HG02678 (cell line): ENCODE measurements at regions not wholly inside any gene's neighbourhood (a gene's known extent, or its start where the extent isn't known, plus 50 kb on each side); places are given as distances from the start of the nearest gene placed in this dataset.

Experiments
- ATAC-seq: cut with Tn5 transposase; IDR thresholded peaks from one replicate; pipeline ENCODE4 v1.9.1; 2021; ENCODE audit warnings: mild to moderate bottlenecking, moderate library complexity; ENCODE audit not compliant: unreplicated experiment

- no peak for ATAC-seq
Measured at GRCh38 chr10:56920601-56921261, 559.7 kb upstream of the ZWINT start.

- ATAC-seq: no peak
Measured at GRCh38 chr10:56912043-56912442, 551.0 kb upstream of the ZWINT start.

GRCh38 chr10:56905051-56905450 lies 544.0 kb upstream of the ZWINT start:
- no peak for ATAC-seq

GRCh38 chr10:56902554-56902953 lies 541.5 kb upstream of the ZWINT start:
- no peak for ATAC-seq

- ATAC-seq: no peak
Measured at GRCh38 chr10:56895306-56895705, 534.2 kb upstream of the ZWINT start.

- ATAC-seq: no peak
Measured at GRCh38 chr10:56881218-56881617, 520.2 kb upstream of the ZWINT start.

GRCh38 chr10:56880606-56881005 lies 519.5 kb upstream of the ZWINT start:
- ATAC-seq: no peak

GRCh38 chr10:56874950-56875349 lies 513.9 kb upstream of the ZWINT start:
- no peak for ATAC-seq

- ATAC-seq: no peak
Measured at GRCh38 chr10:56871160-56871668, 510.2 kb upstream of the ZWINT start.

- ATAC-seq: no peak
Measured at GRCh38 chr10:56867236-56867635, 506.2 kb upstream of the ZWINT start.

- ATAC-seq: no peak
Measured at GRCh38 chr10:56856569-56856968, 495.5 kb upstream of the ZWINT start.

- no peak for ATAC-seq
Measured at GRCh38 chr10:56844978-56845529, 484.0 kb upstream of the ZWINT start.

GRCh38 chr10:56836659-56837058 lies 475.6 kb upstream of the ZWINT start:
- ATAC-seq: peak; percentile 52

- ATAC-seq: no peak
Measured at GRCh38 chr10:56831681-56832080, 470.6 kb upstream of the ZWINT start.

GRCh38 chr10:56823849-56824248 lies 462.8 kb upstream of the ZWINT start:
- ATAC-seq: peak; percentile 84

- ATAC-seq: no peak
Measured at GRCh38 chr10:56805022-56805421, 444.0 kb upstream of the ZWINT start.

- ATAC-seq: no peak
Measured at GRCh38 chr10:56785292-56785691, 424.2 kb upstream of the ZWINT start.

GRCh38 chr10:56782503-56782902 lies 421.4 kb upstream of the ZWINT start:
- ATAC-seq: no peak

GRCh38 chr10:56771343-56771742 lies 410.3 kb upstream of the ZWINT start:
- no peak for ATAC-seq

- ATAC-seq: no peak
Measured at GRCh38 chr10:56763090-56763489, 402.0 kb upstream of the ZWINT start.

GRCh38 chr10:56745490-56745889 lies 384.4 kb upstream of the ZWINT start:
- ATAC-seq: no peak

GRCh38 chr10:56728349-56728748 lies 367.3 kb upstream of the ZWINT start:
- ATAC-seq: no peak

GRCh38 chr10:56722912-56723311 lies 361.9 kb upstream of the ZWINT start:
- ATAC-seq: no peak
